ENCODE measurements at regions not wholly inside any gene's neighbourhood (a gene's known extent, or its start where the extent isn't known, plus 50 kb on each side); places are given as distances from the start of the nearest gene placed in this dataset.
"Not testable (repeated sequence)": the region's sequence is repeated elsewhere in the genome, so short reads cannot be mapped to it uniquely, and the experiment has no call there.

- TF ChIP-seq POLR2AphosphoS5 (IDR thresholded peaks at IDR 0.05; ENCODE audit: low read depth); ZNF114 (CRISPR knock-in tag; IDR thresholded peaks at IDR 0.05); EZH2phosphoT487 (IDR thresholded peaks at IDR 0.05; ENCODE audit: unreplicated experiment); NANOG (IDR thresholded peaks at IDR 0.05; ENCODE audit: borderline replicate concordance); CTCF (conservative IDR thresholded peaks at IDR 0.05; ENCODE audit: low read depth in 2 of 2); EZH2 (IDR thresholded peaks at IDR 0.05; ENCODE audit: low read depth, unreplicated experiment); REST (IDR thresholded peaks at IDR 0.05; ENCODE audit: unreplicated experiment); ETS1 (IDR thresholded peaks at IDR 0.05); CREB1 (CRISPR knock-in tag; IDR thresholded peaks at IDR 0.05; ENCODE audit: low read depth); ZNF462 (CRISPR knock-in tag; IDR thresholded peaks at IDR 0.05); ZNF331 (CRISPR knock-in tag; IDR thresholded peaks at IDR 0.05; ENCODE audit: low read depth); JUNB (IDR thresholded peaks at IDR 0.05; ENCODE audit: unreplicated experiment); STAT1 (IDR thresholded peaks at IDR 0.05; ENCODE audit: unreplicated experiment): not testable (repeated sequence)
These were observed 1496.5 kb downstream of the SPATA31A7 start for GRCh38 chr9:62686313-62686712.
